ENCODE measurements at regions not wholly inside any gene's neighbourhood (a gene's known extent, or its start where the extent isn't known, plus 50 kb on each side); places are given as distances from the start of the nearest gene placed in this dataset.
"Not testable (repeated sequence)": the region's sequence is repeated elsewhere in the genome, so short reads cannot be mapped to it uniquely, and the experiment has no call there.

DNA sequence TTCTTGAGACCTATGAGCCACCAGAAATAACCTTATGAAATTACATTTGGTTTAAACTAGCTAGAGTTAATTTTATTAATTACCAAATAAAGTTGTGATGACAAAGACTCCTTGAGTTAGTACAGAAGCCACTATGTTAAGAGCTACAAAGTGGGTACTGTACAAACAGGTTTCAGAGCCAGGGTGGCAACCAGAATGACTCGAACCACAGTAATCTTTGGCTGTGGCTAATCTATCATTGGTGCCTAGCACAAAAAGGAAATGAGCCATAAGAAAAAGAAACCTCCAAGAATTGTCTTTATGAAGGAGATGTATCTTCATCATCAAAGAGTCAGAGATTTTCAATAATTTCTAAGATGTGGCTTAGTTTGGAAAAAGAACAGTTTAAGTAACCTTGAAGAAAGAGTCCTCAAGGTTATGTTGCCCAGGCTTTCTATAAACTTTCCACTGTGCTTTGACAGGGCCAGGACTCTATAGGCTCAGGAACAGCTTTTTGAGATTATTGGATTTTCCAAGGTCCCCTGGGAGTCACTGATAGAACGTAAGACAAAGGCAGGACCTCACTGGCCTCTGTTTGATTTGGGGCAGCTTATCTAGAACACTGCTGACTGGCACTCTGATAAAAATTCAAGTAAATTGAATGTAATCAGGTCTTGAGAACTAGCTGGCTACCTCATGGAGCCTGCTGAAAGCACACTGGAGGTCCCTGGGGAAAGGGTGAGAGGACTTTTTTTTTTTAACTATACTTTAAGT is 777.7 kb downstream of the STIM2 start:
- DNase-seq (ENCODE audit: low read depth in 2 of 2), result no peak

- DNase-seq (ENCODE audit: low read depth in 2 of 2), result no peak
These were observed 782.5 kb downstream of the STIM2 start for GRCh38 chr4:27643101-27643500.

- DNase-seq (ENCODE audit: low read depth in 2 of 2), result no peak
These were observed 787.8 kb downstream of the STIM2 start for GRCh38 chr4:27648416-27648815.

DNA sequence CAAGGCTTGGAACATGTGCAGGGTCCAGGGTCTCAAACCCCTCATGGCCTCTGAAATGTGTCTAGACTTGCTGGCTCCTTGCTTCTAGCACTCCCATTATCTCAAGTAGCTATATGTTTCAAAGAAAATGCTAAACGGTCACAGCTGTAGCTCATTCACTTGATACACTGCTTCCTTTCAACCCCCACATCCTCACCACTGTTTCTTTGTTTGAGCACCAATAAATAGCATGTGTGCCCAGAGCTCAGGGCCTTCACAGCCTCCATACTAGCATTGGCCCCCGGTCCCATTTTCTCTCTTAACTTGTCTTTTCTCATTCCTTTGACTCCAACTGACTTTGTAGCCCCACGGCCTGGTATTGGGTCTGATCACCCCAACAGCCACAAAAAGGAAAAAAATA is 801.8 kb downstream of the STIM2 start:
- no peak for DNase-seq (ENCODE audit: low read depth in 2 of 2)

- DNase-seq (ENCODE audit: low read depth in 2 of 2), result no peak
These were observed 806.3 kb downstream of the STIM2 start for GRCh38 chr4:27666943-27667342.

DNA sequence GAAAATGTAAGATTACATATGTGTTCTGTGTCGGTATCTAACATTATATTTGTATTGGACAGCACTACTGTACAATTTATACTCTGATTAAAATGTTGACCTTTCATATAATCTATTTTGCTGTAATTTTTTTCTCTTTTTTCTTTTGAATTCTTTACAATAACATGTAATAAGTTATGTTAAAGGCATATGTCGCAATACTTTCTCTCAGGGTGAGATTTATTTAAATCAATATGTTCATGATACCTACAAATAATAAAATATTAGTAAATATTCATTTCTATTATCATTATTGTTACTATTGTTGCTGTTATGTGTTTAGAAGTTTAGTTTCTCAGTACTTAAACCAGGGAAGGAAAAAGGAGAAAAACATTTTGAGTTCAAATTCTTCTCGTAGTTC is 807.4 kb downstream of the STIM2 start:
- DNase-seq (ENCODE audit: low read depth in 2 of 2), result no peak

DNA sequence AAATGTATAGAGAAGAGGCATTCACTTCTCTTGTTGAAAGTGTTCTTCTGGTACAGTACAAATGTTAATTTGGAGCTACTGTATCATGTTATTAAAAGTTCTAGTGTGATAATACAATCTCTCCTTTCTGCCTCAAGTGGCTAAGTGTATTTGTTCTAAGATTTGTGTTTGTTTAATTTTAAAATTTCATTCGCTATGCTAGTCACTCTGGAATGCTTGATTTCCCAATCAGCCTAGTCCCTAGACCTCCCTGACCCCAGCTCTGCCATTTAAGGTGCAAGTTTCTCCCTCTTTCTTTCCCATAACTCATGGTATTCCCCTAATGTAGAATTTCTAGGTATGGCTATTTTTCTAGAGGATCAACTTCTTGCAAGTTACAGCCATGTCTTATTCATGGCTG is 817.4 kb downstream of the STIM2 start:
- no peak for DNase-seq (ENCODE audit: low read depth in 2 of 2)

DNA sequence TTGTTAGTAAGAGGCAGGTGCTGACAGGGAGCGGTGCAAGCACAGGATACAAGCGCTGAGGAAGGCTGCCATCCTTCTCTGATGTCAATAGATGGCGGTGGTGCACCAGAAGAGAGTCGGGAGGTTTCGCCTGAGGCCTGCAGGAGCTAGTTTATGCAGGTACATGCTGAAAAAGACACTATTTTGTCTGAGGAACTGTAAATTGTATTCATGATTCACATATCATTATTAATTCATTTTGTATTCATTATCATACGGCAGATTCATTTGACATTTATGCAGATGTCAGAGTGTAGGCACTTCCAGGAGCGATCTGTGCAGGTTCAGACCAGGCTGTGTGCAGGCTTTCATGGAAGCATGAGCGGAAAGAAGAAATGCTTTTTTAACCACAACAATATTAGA is 824.0 kb downstream of the STIM2 start:
- DNase-seq (ENCODE audit: low read depth in 2 of 2), result no peak

- DNase-seq (ENCODE audit: low read depth in 2 of 2), result no peak
These were observed 824.5 kb downstream of the STIM2 start for GRCh38 chr4:27685091-27685490.

DNA sequence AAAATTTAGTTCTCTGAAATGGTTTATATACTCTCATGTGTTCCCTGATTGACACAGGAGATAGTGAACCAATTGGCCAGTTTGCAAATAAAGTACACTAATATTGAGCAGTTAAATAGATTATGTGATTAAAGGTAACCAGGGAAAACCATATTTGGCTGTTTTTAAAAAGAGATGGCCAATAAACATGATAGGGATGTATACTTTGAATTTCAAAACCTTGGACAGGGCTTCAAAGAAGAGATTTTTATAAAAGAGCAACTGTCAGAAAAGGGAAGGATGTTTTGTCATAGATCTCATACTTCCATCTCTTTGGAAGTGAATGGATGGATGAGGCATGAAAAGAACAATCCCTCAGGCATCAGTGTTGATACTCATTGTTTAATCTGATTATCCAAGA is 825.3 kb downstream of the STIM2 start:
- DNase-seq (ENCODE audit: low read depth in 2 of 2), result no peak

- DNase-seq (ENCODE audit: low read depth in 2 of 2), result no peak
These were observed 831.5 kb downstream of the STIM2 start for GRCh38 chr4:27692158-27692557.

DNA sequence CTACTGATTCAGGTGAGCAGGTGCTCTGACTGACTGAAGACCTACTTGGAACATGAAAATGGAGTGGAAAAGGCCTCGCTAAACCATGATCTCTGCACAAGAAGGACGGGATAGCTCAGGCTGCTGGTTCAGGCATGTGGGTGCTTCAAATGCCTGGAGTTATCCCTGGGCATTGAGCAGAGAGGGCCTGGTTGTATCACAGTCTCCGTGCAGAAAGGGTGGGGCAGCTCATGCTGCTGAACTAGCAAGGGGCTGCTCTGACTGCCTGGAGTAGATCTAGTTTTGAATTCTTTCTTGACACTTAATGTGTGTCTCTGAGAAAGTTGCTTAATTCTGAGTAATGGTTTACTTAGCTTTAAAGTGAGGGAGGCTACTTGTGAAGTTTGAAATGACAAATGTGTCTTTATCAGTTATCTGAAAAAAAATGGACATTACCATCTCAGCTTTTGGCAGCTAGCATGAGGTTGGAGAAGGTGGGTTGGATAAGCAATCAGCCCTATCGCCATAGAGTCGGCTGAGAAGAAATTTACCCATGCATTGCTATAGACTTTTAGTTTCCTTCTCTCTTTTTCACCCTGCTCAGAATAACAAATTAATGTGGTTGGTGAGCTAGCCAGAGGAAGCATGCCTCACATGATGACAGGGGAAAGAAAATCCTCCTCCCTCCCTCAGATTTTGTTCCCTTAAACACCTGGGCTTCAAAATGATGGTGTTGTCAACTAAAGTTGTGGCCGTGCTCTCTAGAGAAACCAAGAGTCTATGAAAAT is 832.4 kb downstream of the STIM2 start:
- DNase-seq (ENCODE audit: low read depth in 2 of 2), result no peak

GRCh38 chr4:27696257-27696656 is 835.6 kb downstream of the STIM2 start:
- DNase-seq (ENCODE audit: low read depth in 2 of 2), result not testable (repeated sequence)

GRCh38 chr4:27701606-27702005 is 841.0 kb downstream of the STIM2 start:
- DNase-seq (ENCODE audit: low read depth in 2 of 2), result no peak

DNA sequence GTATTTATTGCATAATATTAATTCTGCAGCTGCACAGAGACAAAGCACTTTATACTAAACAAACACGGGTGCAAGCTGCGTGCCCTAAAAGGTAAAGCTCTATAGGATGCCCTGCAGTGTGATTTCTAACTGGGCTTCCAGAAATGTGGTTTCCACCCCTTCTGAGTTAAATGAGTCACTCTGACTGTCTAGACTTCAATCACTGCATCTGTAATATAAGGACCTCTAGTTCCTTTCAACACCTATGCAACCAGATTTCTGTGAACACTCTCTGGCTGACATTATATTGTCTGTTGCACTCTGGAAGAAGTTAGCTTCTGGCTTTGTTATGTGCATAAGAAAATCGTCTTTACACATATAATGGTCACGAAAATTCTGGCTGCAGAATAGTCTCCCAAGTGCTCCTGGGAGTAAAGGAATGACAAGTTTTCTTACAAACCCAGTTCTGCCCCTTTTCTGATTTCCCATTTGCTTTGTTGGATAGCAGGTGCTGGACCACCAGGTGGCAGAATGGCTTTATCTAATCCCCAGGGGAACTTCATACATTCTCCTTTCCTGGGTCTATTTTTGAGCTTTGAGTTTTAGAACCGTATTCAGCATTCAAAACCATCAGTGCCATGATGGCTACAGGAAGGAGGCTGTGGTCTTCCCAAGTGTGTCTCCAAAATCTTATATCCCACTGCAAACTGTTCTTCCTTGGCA is 842.2 kb downstream of the STIM2 start:
- DNase-seq (ENCODE audit: low read depth in 2 of 2), result no peak

GRCh38 chr4:27703771-27704170 is 843.1 kb downstream of the STIM2 start:
- no peak for DNase-seq (ENCODE audit: low read depth in 2 of 2)

GRCh38 chr4:27711041-27711440 is 850.4 kb downstream of the STIM2 start:
- DNase-seq (ENCODE audit: low read depth in 2 of 2), result no peak

DNA sequence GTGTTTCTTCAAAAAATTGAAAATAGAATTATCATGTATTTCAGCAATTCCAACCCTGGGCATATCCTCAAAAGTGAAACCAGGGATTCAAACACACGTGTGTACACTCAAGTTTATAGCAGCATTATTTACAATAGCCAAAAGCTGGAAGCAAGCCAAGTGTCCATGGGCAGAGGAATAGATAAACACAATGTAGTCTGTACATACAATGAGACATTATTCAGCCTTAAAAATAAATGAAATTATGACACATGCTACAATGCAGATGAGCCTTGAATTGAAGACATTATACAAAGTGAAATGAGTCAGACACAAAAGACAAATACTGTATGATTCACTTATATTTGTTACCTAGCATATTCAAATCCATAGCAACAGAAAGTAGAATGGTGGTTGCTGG is 853.4 kb downstream of the STIM2 start:
- no peak for DNase-seq (ENCODE audit: low read depth in 2 of 2)

GRCh38 chr4:27716693-27717430 is 856.2 kb downstream of the STIM2 start:
- DNase-seq (ENCODE audit: low read depth in 2 of 2), result no peak

DNA sequence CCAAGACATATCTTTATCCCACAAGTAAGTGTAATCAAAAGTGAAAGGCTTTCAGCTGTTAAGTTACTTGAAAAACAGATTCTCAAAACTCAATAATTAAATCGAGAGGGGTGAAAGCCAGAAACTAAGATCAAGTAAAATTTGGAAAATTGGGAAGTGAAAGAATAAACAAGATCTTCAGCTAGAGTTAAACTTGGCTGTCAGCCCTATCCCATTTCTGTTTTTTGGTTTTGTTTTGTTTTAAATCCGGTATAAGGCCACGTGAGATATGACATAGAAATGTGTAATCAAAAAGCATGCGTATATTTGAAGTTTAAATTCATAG is 856.8 kb downstream of the STIM2 start:
- no peak for DNase-seq (ENCODE audit: low read depth in 2 of 2)

DNA sequence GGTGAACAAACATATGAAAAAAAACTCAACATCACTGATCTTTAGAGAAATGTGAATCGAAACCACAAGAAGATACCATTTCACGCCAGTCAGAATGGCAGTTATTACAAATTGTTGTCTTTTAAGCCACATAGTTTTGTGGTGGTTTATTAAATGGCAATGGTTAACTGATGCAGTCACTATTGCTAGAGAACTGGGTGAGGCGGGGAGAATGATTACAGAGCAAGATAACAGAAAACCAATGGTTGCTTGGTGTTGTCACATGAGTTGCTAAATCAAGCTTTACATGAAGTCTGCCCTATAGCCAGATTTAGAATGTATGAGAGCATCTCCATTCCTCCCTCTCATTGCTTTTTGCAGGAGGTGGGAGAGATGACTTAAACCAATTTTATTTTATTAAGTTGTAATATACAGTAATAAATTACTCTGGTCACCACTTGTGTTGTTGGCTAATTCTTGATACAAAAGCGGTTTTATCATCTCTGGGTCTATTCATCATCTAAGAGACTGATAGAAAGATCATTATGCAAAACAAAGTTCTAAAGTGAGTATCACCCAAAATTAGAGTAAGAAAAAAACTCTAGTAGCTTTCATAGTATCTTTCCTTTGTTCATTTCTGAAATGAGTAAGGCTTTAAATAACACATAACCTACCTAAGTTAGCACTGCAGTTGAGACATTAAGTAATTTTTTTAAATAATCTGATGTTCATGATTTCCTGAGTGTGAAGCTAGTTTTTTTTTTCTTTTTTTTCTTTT is 859.5 kb downstream of the STIM2 start:
- no peak for DNase-seq (ENCODE audit: low read depth in 2 of 2)

DNA sequence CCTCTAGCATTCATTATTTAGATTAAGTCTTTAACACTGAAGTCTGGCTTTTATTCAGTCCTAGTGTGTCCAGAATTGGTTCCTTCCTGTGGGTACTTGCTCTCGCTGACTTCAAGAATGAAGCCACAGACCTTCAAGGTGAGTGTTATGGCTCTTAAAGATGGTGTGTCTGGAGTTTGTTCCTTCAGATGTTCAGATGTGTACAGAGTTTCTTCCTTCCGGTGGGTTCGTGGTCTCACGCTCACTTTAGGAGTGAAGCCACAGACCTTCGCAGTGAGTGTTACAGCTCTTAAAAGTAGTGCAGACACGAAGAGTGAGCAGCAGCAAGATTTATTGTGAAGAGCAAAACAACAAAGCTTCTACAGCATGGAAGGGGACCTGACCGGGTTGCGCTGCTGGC is 860.6 kb downstream of the STIM2 start:
- DNase-seq (ENCODE audit: low read depth in 2 of 2), result no peak
